ENCODE measurements at regions not wholly inside any gene's neighbourhood (a gene's known extent, or its start where the extent isn't known, plus 50 kb on each side); places are given as distances from the start of the nearest gene placed in this dataset.
A peak's percentile ranks its signal among the peaks of the same experiment; 100 is the strongest.
"Not testable (repeated sequence)": the region's sequence is repeated elsewhere in the genome, so short reads cannot be mapped to it uniquely, and the experiment has no call there.

GRCh38 chr10:4167216-4167615 lies 382.2 kb upstream of the KLF6 start:
- H3K4me1 Mint-ChIP-seq = peaks cover 9 to 26% of the 10 kb centered on the region in 2 donors
- ATAC-seq (replicated peaks) (no peak), DNase-seq (no peak)
- peaks cover 0 to 6% of the 10 kb centered on the region in 2 donors for H3K27me3 Mint-ChIP-seq
- H3K9me3 Mint-ChIP-seq = peaks cover 0 to 2% of the 10 kb centered on the region in 2 donors
- H3K27ac Mint-ChIP-seq = no peak overlapping the region
- peaks cover 2 to 4% of the 10 kb centered on the region in 2 donors for H3K36me3 Mint-ChIP-seq
- no peak overlapping the region for H3K4me3 Mint-ChIP-seq

GRCh38 chr10:4162571-4163286 lies 377.7 kb upstream of the KLF6 start:
- no peak for DNase-seq
- peaks cover 0 to 4% of the 10 kb centered on the region in 2 donors for H3K9me3 Mint-ChIP-seq
- peaks cover 8 to 9% of the 10 kb centered on the region in 2 donors for H3K4me1 Mint-ChIP-seq
- no peak for ATAC-seq (replicated peaks)
- H3K27me3 Mint-ChIP-seq = peaks cover 0 to 6% of the 10 kb centered on the region in 2 donors
- no peak overlapping the region for H3K4me3 Mint-ChIP-seq
- H3K36me3 Mint-ChIP-seq = peaks cover 0 to 2% of the 10 kb centered on the region in 2 donors
- no peak overlapping the region for H3K27ac Mint-ChIP-seq

GRCh38 chr10:4159173-4159572 lies 374.2 kb upstream of the KLF6 start:
- DNase-seq (no peak), ATAC-seq (replicated peaks) (no peak)
- H3K27me3 Mint-ChIP-seq = no peaks in the 10 kb centered on the region
- peaks cover 0 to 4% of the 10 kb centered on the region in 2 donors for H3K9me3 Mint-ChIP-seq
- peaks cover 8 to 9% of the 10 kb centered on the region in 2 donors for H3K4me1 Mint-ChIP-seq
- peaks cover 0 to 2% of the 10 kb centered on the region in 2 donors for H3K36me3 Mint-ChIP-seq
- H3K27ac Mint-ChIP-seq = no peak overlapping the region
- H3K4me3 Mint-ChIP-seq = no peak overlapping the region

GRCh38 chr10:4154191-4154715 lies 369.2 kb upstream of the KLF6 start:
- DNase-seq (no peak), ATAC-seq (replicated peaks) (no peak)
- Mint-ChIP-seq H3K27me3 (no peaks in the 10 kb centered on the region), H3K4me1 (peaks cover 4 to 6% of the 10 kb centered on the region in 2 donors), H3K36me3 (no peaks in the 10 kb centered on the region), H3K9me3 (peaks cover 3% of the 10 kb centered on the region in 2 donors), H3K27ac (no peak overlapping the region), H3K4me3 (no peak overlapping the region)

- ATAC-seq (replicated peaks) (no peak), DNase-seq (no peak)
These were observed 366.5 kb upstream of the KLF6 start for GRCh38 chr10:4151466-4151865.

GRCh38 chr10:4150676-4151075 lies 365.7 kb upstream of the KLF6 start:
- Mint-ChIP-seq H3K4me3 (no peak overlapping the region), H3K27me3 (no peaks in the 10 kb centered on the region), H3K36me3 (peaks cover 0 to 3% of the 10 kb centered on the region in 2 donors), H3K4me1 (peaks cover 4 to 6% of the 10 kb centered on the region in 2 donors), H3K9me3 (peaks cover 7 to 11% of the 10 kb centered on the region in 2 donors), H3K27ac (no peak overlapping the region)
- no peak for ATAC-seq (replicated peaks)
- DNase-seq = no peak

More at GRCh38 chr10:4151466-4151865, 366.5 kb upstream of the KLF6 start:
- Mint-ChIP-seq H3K27ac (no peak overlapping the region), H3K4me1 (peaks cover 4 to 6% of the 10 kb centered on the region in 2 donors), H3K27me3 (no peaks in the 10 kb centered on the region), H3K36me3 (peaks cover 0 to 3% of the 10 kb centered on the region in 2 donors), H3K4me3 (no peak overlapping the region), H3K9me3 (peaks cover 3 to 7% of the 10 kb centered on the region in 2 donors)

GRCh38 chr10:4149460-4149859 lies 364.5 kb upstream of the KLF6 start:
- H3K36me3 Mint-ChIP-seq, H3K27ac Mint-ChIP-seq: not testable (repeated sequence)
- peaks cover 7 to 11% of the 10 kb centered on the region in 2 donors for H3K9me3 Mint-ChIP-seq

GRCh38 chr10:4147245-4147644 lies 362.2 kb upstream of the KLF6 start:
- H3K4me3 Mint-ChIP-seq = no peak overlapping the region
- H3K4me1 Mint-ChIP-seq = peaks cover 4 to 5% of the 10 kb centered on the region in 2 donors
- ATAC-seq (replicated peaks) (no peak), DNase-seq (no peak)
- H3K9me3 Mint-ChIP-seq = peaks cover 7 to 11% of the 10 kb centered on the region in 2 donors
- peaks cover 0 to 3% of the 10 kb centered on the region in 2 donors for H3K36me3 Mint-ChIP-seq
- H3K27me3 Mint-ChIP-seq = peaks cover 0 to 4% of the 10 kb centered on the region in 2 donors
- H3K27ac Mint-ChIP-seq = no peak overlapping the region

More at GRCh38 chr10:4149460-4149859, 364.5 kb upstream of the KLF6 start:
- H3K27me3 Mint-ChIP-seq; ATAC-seq (replicated peaks); H3K4me3 Mint-ChIP-seq; DNase-seq: not testable (repeated sequence)
- peaks cover 6 to 10% of the 10 kb centered on the region in 2 donors for H3K4me1 Mint-ChIP-seq

GRCh38 chr10:4144817-4145216 lies 359.8 kb upstream of the KLF6 start:
- DNase-seq = no peak
- H3K4me3 Mint-ChIP-seq = no peak overlapping the region
- no peak overlapping the region for H3K27ac Mint-ChIP-seq
- peaks cover 10 to 18% of the 10 kb centered on the region in 2 donors for H3K36me3 Mint-ChIP-seq
- no peak for ATAC-seq (replicated peaks)
- H3K27me3 Mint-ChIP-seq = peaks cover 0 to 4% of the 10 kb centered on the region in 2 donors
- H3K9me3 Mint-ChIP-seq = peaks cover 20 to 24% of the 10 kb centered on the region in 2 donors
- H3K4me1 Mint-ChIP-seq = peaks cover 4 to 5% of the 10 kb centered on the region in 2 donors

GRCh38 chr10:4141471-4141870 lies 356.5 kb upstream of the KLF6 start:
- Mint-ChIP-seq H3K27ac (no peak overlapping the region), H3K4me1 (peaks cover 7 to 16% of the 10 kb centered on the region in 2 donors), H3K4me3 (no peak overlapping the region), H3K27me3 (peaks cover 0 to 4% of the 10 kb centered on the region in 2 donors), H3K36me3 (peaks cover 10 to 24% of the 10 kb centered on the region in 2 donors), H3K9me3 (peaks cover 21 to 28% of the 10 kb centered on the region in 2 donors)
- DNase-seq = no peak
- no peak for ATAC-seq (replicated peaks)

- Mint-ChIP-seq H3K4me3 (no peak overlapping the region), H3K4me1 (peaks cover 22 to 32% of the 10 kb centered on the region in 2 donors), H3K27me3 (no peaks in the 10 kb centered on the region), H3K27ac (no peak overlapping the region), H3K36me3 (peaks cover 10 to 24% of the 10 kb centered on the region in 2 donors), H3K9me3 (peaks cover 20 to 22% of the 10 kb centered on the region in 2 donors)
- no peak for ATAC-seq (replicated peaks)
- DNase-seq = no peak
These were observed 353.2 kb upstream of the KLF6 start for GRCh38 chr10:4138146-4138721.

- no peak for DNase-seq
- peaks cover 25 to 32% of the 10 kb centered on the region in 2 donors for H3K4me1 Mint-ChIP-seq
- no peaks in the 10 kb centered on the region for H3K27me3 Mint-ChIP-seq
These were observed 352.3 kb upstream of the KLF6 start for GRCh38 chr10:4137299-4137698.

GRCh38 chr10:4136121-4136520 lies 351.1 kb upstream of the KLF6 start:
- ATAC-seq (replicated peaks) (peak; percentile 72), DNase-seq (peak; percentile 24)
- peak overlapping the region; percentile 65 for H3K27ac Mint-ChIP-seq
- peaks cover 7 to 16% of the 10 kb centered on the region in 2 donors for H3K36me3 Mint-ChIP-seq
- peaks cover 12 to 14% of the 10 kb centered on the region in 2 donors for H3K9me3 Mint-ChIP-seq
- H3K27me3 Mint-ChIP-seq = no peaks in the 10 kb centered on the region
- H3K4me3 Mint-ChIP-seq = peak overlapping the region in 1 of 2 donors; percentile 35
- H3K4me1 Mint-ChIP-seq = peaks cover 25 to 32% of the 10 kb centered on the region in 2 donors

More at GRCh38 chr10:4137299-4137698, 352.3 kb upstream of the KLF6 start:
- H3K4me3 Mint-ChIP-seq = no peak overlapping the region
- H3K9me3 Mint-ChIP-seq = peaks cover 20 to 22% of the 10 kb centered on the region in 2 donors
- H3K27ac Mint-ChIP-seq = peak overlapping the region; percentile 32
- no peak for ATAC-seq (replicated peaks)
- peaks cover 10 to 24% of the 10 kb centered on the region in 2 donors for H3K36me3 Mint-ChIP-seq

GRCh38 chr10:4132216-4132556 lies 347.2 kb upstream of the KLF6 start:
- Mint-ChIP-seq H3K27ac (no peak overlapping the region), H3K4me3 (no peak overlapping the region), H3K27me3 (no peaks in the 10 kb centered on the region), H3K4me1 (peaks cover 26 to 43% of the 10 kb centered on the region in 2 donors), H3K36me3 (no peaks in the 10 kb centered on the region), H3K9me3 (peaks cover 0 to 3% of the 10 kb centered on the region in 2 donors)
- DNase-seq (no peak), ATAC-seq (replicated peaks) (no peak)
